ENCODE measurements at regions not wholly inside any gene's neighbourhood (a gene's known extent, or its start where the extent isn't known, plus 50 kb on each side); places are given as distances from the start of the nearest gene placed in this dataset.

- in situ Hi-C loops (cut with MboI) = no loop called here
- Histone ChIP-seq H3F3A (ENCODE audit: insufficient read depth) (0 out of 2 replicates have a peak, but pooled peaks cover 3% of the 10 kb centered on the region), H3K9ac (no peak overlapping the region), H2AFZ (no peak overlapping the region), H3K4me3 (no peak overlapping the region), H3K36me3 (ENCODE audit: low read depth) (no peaks in the 10 kb centered on the region), H3K27ac (no peak overlapping the region), H3K79me2 (ENCODE audit: insufficient read depth) (no peaks in the 10 kb centered on the region), H3K4me2 (ENCODE audit: unreplicated experiment) (no peak overlapping the region), H3K9me3 (ENCODE audit: low read depth) (no peaks in the 10 kb centered on the region), H3K9me2 (ENCODE audit: insufficient read depth) (no peaks in the 10 kb centered on the region), H3K27me3 (replicated peaks; ENCODE audit: insufficient read depth) (no peaks in the 10 kb centered on the region), H4K20me1 (ENCODE audit: insufficient read depth) (no peaks in the 10 kb centered on the region), H3K4me1 (ENCODE audit: insufficient read depth) (0 out of 2 replicates have a peak, but pooled peaks cover 4% of the 10 kb centered on the region)
- 52% methylated on average over 4 of the region's 4 CpGs for WGBS, 2 experiments (ENCODE audit: low coverage in 1 of 2, low lambda C conversion rate in 2 of 2, missing lambda C conversion rate in 2 of 2)
- no peak for DNase-seq
- TF ChIP-seq EZH2 (IDR thresholded peaks at IDR 0.05; ENCODE audit: insufficient read depth, poor library complexity, severe bottlenecking) = no peak
- TF ChIP-seq EZH2phosphoT487 (IDR thresholded peaks at IDR 0.05; ENCODE audit: insufficient read depth, low read depth) = no peak
Observed at GRCh38 chr4:124526769-124527168, 185.8 kb downstream of the ANKRD50 start.

- TF ChIP-seq EZH2phosphoT487 (IDR thresholded peaks at IDR 0.05; ENCODE audit: insufficient read depth, low read depth) (no peak), EZH2 (IDR thresholded peaks at IDR 0.05; ENCODE audit: insufficient read depth, poor library complexity, severe bottlenecking) (no peak)
- DNase-seq = no peak
- Histone ChIP-seq H3K9ac (no peak overlapping the region), H3K27me3 (replicated peaks; ENCODE audit: insufficient read depth) (no peaks in the 10 kb centered on the region), H3K4me3 (no peak overlapping the region), H3K9me2 (ENCODE audit: insufficient read depth) (no peaks in the 10 kb centered on the region), H3K79me2 (ENCODE audit: insufficient read depth) (no peaks in the 10 kb centered on the region), H3K27ac (no peak overlapping the region), H3F3A (ENCODE audit: insufficient read depth) (0 out of 2 replicates have a peak, but pooled peaks cover 3% of the 10 kb centered on the region), H2AFZ (no peak overlapping the region), H3K36me3 (ENCODE audit: low read depth) (no peaks in the 10 kb centered on the region), H3K4me2 (ENCODE audit: unreplicated experiment) (no peak overlapping the region), H3K9me3 (ENCODE audit: low read depth) (no peaks in the 10 kb centered on the region), H3K4me1 (ENCODE audit: insufficient read depth) (0 out of 2 replicates have a peak, but pooled peaks cover 4% of the 10 kb centered on the region), H4K20me1 (ENCODE audit: insufficient read depth) (no peaks in the 10 kb centered on the region)
- 81 to 90% methylated on average over 3 of the region's 3 CpGs for WGBS, 2 experiments (ENCODE audit: low coverage in 1 of 2, low lambda C conversion rate in 2 of 2, missing lambda C conversion rate in 2 of 2)
- in situ Hi-C loops (cut with MboI) = no loop called here
Observed at GRCh38 chr4:124527364-124527763, 185.2 kb downstream of the ANKRD50 start.

- H3K9me3 ChIP-seq (ENCODE audit: low read depth) = no peaks in the 10 kb centered on the region
- H3K79me2 ChIP-seq (ENCODE audit: insufficient read depth) = no peaks in the 10 kb centered on the region
- no peak overlapping the region for H3K4me2 ChIP-seq (ENCODE audit: unreplicated experiment)
- H3K27ac ChIP-seq = no peak overlapping the region
- peak overlapping the region; percentile 32 for H2AFZ ChIP-seq
- TF ChIP-seq EZH2 (IDR thresholded peaks at IDR 0.05; ENCODE audit: insufficient read depth, poor library complexity, severe bottlenecking) = no peak
- TF ChIP-seq EZH2phosphoT487 (IDR thresholded peaks at IDR 0.05; ENCODE audit: insufficient read depth, low read depth) = no peak
- no peaks in the 10 kb centered on the region for H3K9me2 ChIP-seq (ENCODE audit: insufficient read depth)
- in situ Hi-C loops (cut with MboI) = no loop called here
- H3K9ac ChIP-seq = no peak overlapping the region
- no peaks in the 10 kb centered on the region for H4K20me1 ChIP-seq (ENCODE audit: insufficient read depth)
- no peak overlapping the region for H3K4me3 ChIP-seq
- 0 out of 2 replicates have a peak, but pooled peaks cover 4% of the 10 kb centered on the region for H3K4me1 ChIP-seq (ENCODE audit: insufficient read depth)
- 61 to 85% methylated on average over 1 of the region's 1 CpG for WGBS, 2 experiments (ENCODE audit: low coverage in 1 of 2, low lambda C conversion rate in 2 of 2, missing lambda C conversion rate in 2 of 2)
- H3K27me3 ChIP-seq (replicated peaks; ENCODE audit: insufficient read depth) = no peaks in the 10 kb centered on the region
- no peaks in the 10 kb centered on the region for H3K36me3 ChIP-seq (ENCODE audit: low read depth)
- peak; percentile 13 for DNase-seq
- 0 out of 2 replicates have a peak, but pooled peaks cover 3% of the 10 kb centered on the region for H3F3A ChIP-seq (ENCODE audit: insufficient read depth)
Observed at GRCh38 chr4:124529131-124529530, 183.4 kb downstream of the ANKRD50 start.

- in situ Hi-C loops (cut with MboI) = no loop called here
- Histone ChIP-seq H3F3A (ENCODE audit: insufficient read depth) (0 out of 2 replicates have a peak, but pooled peaks cover 3% of the 10 kb centered on the region), H3K9ac (no peak overlapping the region), H3K36me3 (ENCODE audit: low read depth) (no peaks in the 10 kb centered on the region), H3K4me3 (no peak overlapping the region), H3K9me3 (ENCODE audit: low read depth) (no peaks in the 10 kb centered on the region), H3K4me1 (ENCODE audit: insufficient read depth) (0 out of 2 replicates have a peak, but pooled peaks cover 4% of the 10 kb centered on the region), H3K79me2 (ENCODE audit: insufficient read depth) (no peaks in the 10 kb centered on the region), H3K27me3 (replicated peaks; ENCODE audit: insufficient read depth) (no peaks in the 10 kb centered on the region), H3K27ac (no peak overlapping the region), H3K9me2 (ENCODE audit: insufficient read depth) (no peaks in the 10 kb centered on the region), H3K4me2 (ENCODE audit: unreplicated experiment) (no peak overlapping the region), H4K20me1 (ENCODE audit: insufficient read depth) (no peaks in the 10 kb centered on the region), H2AFZ (no peak overlapping the region)
- TF ChIP-seq EZH2phosphoT487 (IDR thresholded peaks at IDR 0.05; ENCODE audit: insufficient read depth, low read depth) (no peak), EZH2 (IDR thresholded peaks at IDR 0.05; ENCODE audit: insufficient read depth, poor library complexity, severe bottlenecking) (no peak)
- 43 to 46% methylated on average over 5 of the region's 5 CpGs for WGBS, 2 experiments (ENCODE audit: low coverage in 1 of 2, low lambda C conversion rate in 2 of 2, missing lambda C conversion rate in 2 of 2)
- peak; percentile 65 for DNase-seq
Observed at GRCh38 chr4:124530464-124531077, 182.0 kb downstream of the ANKRD50 start.
